Endothelial cell of umbilical vein (primary cell): ENCODE measurements at regions not wholly inside any gene's neighbourhood (a gene's known extent, or its start where the extent isn't known, plus 50 kb on each side); places are given as distances from the start of the nearest gene placed in this dataset.

ENCODE experiments used
- CTCF ChIP-seq, 2 donors: IDR thresholded peaks; 1 replicate in 1 of 2; 2 replicates in 1 of 2; pipeline ENCODE4 v1.5.1; 2011; ENCODE audit warnings: low read length in 2 of 2, mild to moderate bottlenecking in 2 of 2, moderate library complexity in 2 of 2, control low read depth in 1 of 2, inconsistent platforms in 1 of 2, low read depth in 1 of 2; ENCODE audit not compliant: insufficient read depth in 1 of 2; ENCODE audit errors: extremely low read depth in 1 of 2
- EZH2 ChIP-seq: IDR thresholded peaks from 2 replicates; pipeline ENCODE4 v1.6.1; 2012; ENCODE audit warnings: borderline replicate concordance, low read depth, mild to moderate bottlenecking, moderate library complexity, low read length, inconsistent platforms; ENCODE audit not compliant: severe bottlenecking
- FOS ChIP-seq: IDR thresholded peaks from 2 replicates; pipeline ENCODE4 v1.6.1; 2011; ENCODE audit warnings: mild to moderate bottlenecking, low read length, moderate library complexity, borderline replicate concordance; ENCODE audit not compliant: insufficient read depth
- GATA2 ChIP-seq: IDR thresholded peaks from 2 replicates; pipeline ENCODE4 v1.7.0; 2011; ENCODE audit warnings: low read depth, mild to moderate bottlenecking, moderate library complexity, mixed read lengths, low read length; ENCODE audit not compliant: insufficient read length, insufficient read depth
- JUN ChIP-seq: IDR thresholded peaks from 2 replicates; pipeline ENCODE4 v1.6.1; 2011; ENCODE audit warnings: borderline replicate concordance, low read depth; ENCODE audit not compliant: insufficient read length, insufficient read depth
- MAX ChIP-seq: IDR thresholded peaks from 2 replicates; pipeline ENCODE4 v1.6.1; 2011; ENCODE audit not compliant: insufficient read depth, insufficient read length
- MYC ChIP-seq: IDR thresholded peaks from one replicate; pipeline ENCODE4 v1.6.1; 2011; ENCODE audit warnings: mild to moderate bottlenecking, low read depth, low read length
- POLR2A ChIP-seq: IDR thresholded peaks from 2 replicates; pipeline ENCODE4 v1.6.1; 2012; ENCODE audit warnings: low read depth, mild to moderate bottlenecking, control low read depth, low read length
- POLR2AphosphoS5 ChIP-seq: IDR thresholded peaks from 2 replicates; pipeline ENCODE4 v1.6.1; 2012; ENCODE audit warnings: low read depth, mild to moderate bottlenecking, control low read depth, low read length, moderate library complexity; ENCODE audit not compliant: insufficient read depth

GRCh38 chr21:33157303-33157702, 72.4 kb upstream of the IFNAR2 start:
- TF ChIP-seq CTCF (IDR thresholded peaks at IDR 0.05; ENCODE audit: extremely low read depth in 1 of 2, insufficient read depth in 1 of 2, low read depth in 1 of 2, low read length in 2 of 2): no peak
- no peak for TF ChIP-seq FOS
- TF ChIP-seq JUN: no peak
- no peak for TF ChIP-seq EZH2
- no peak for TF ChIP-seq POLR2A
- no peak for TF ChIP-seq POLR2AphosphoS5
- TF ChIP-seq GATA2: no peak
- TF ChIP-seq MAX: no peak
- no peak for TF ChIP-seq MYC
